ENCODE measurements at regions not wholly inside any gene's neighbourhood (a gene's known extent, or its start where the extent isn't known, plus 50 kb on each side); places are given as distances from the start of the nearest gene placed in this dataset.

GRCh38 chr14:62101189-62101588 is 339.0 kb downstream of the SNAPC1 start:
- DNase-seq: no peak

GRCh38 chr14:62101673-62102348 is 339.6 kb downstream of the SNAPC1 start:
- DNase-seq: no peak

GRCh38 chr14:62102349-62102725 is 340.1 kb downstream of the SNAPC1 start:
- DNase-seq: no peak

GRCh38 chr14:62103464-62103863 is 341.2 kb downstream of the SNAPC1 start:
- DNase-seq: no peak

GRCh38 chr14:62110941-62111340 is 348.7 kb downstream of the SNAPC1 start:
- no peak for DNase-seq

- peak; percentile 60 to 75 for DNase-seq
Observed at GRCh38 chr14:62117010-62117750, 355.0 kb downstream of the SNAPC1 start.

- DNase-seq: no peak
Observed at GRCh38 chr14:62117751-62118105, 355.5 kb downstream of the SNAPC1 start.

- DNase-seq: no peak
Observed at GRCh38 chr14:62118461-62118860, 356.2 kb downstream of the SNAPC1 start.

- no peak for DNase-seq
Observed at GRCh38 chr14:62118871-62119270, 356.7 kb downstream of the SNAPC1 start.

GRCh38 chr14:62123961-62124360 is 361.7 kb downstream of the SNAPC1 start:
- no peak for DNase-seq

GRCh38 chr14:62125793-62126192 is 363.6 kb downstream of the SNAPC1 start:
- no peak for DNase-seq

GRCh38 chr14:62126879-62127478 is 364.8 kb downstream of the SNAPC1 start:
- no peak for DNase-seq

- DNase-seq: no peak
Observed at GRCh38 chr14:62130441-62130840, 368.2 kb downstream of the SNAPC1 start.

GRCh38 chr14:62133776-62134550 is 371.7 kb downstream of the SNAPC1 start:
- DNase-seq: no peak

GRCh38 chr14:62138593-62138992 is 376.4 kb downstream of the SNAPC1 start:
- DNase-seq: no peak

GRCh38 chr14:62141139-62141538 is 378.9 kb downstream of the SNAPC1 start:
- DNase-seq: no peak

GRCh38 chr14:62143245-62143644 is 381.0 kb downstream of the SNAPC1 start:
- DNase-seq: no peak

- no peak for DNase-seq
Observed at GRCh38 chr14:62144863-62145262, 382.6 kb downstream of the SNAPC1 start.

- DNase-seq: no peak
Observed at GRCh38 chr14:62146030-62146429, 383.8 kb downstream of the SNAPC1 start.

- no peak for DNase-seq
Observed at GRCh38 chr14:62156052-62156451, 393.8 kb downstream of the SNAPC1 start.

- no peak for DNase-seq
Observed at GRCh38 chr14:62158779-62159178, 396.6 kb downstream of the SNAPC1 start.

- DNase-seq: no peak
Observed at GRCh38 chr14:62159314-62159713, 397.1 kb downstream of the SNAPC1 start.

- DNase-seq: no peak
Observed at GRCh38 chr14:62162998-62163589, 400.9 kb downstream of the SNAPC1 start.
